Middle frontal gyrus (tissue), 1 donor: ENCODE measurements at regions not wholly inside any gene's neighbourhood (a gene's known extent, or its start where the extent isn't known, plus 50 kb on each side); places are given as distances from the start of the nearest gene placed in this dataset.
A peak's percentile ranks its signal among the peaks of the same experiment; 100 is the strongest.
"Not testable (repeated sequence)": the region's sequence is repeated elsewhere in the genome, so short reads cannot be mapped to it uniquely, and the experiment has no call there.

Experiments
- DNase-seq: peaks from one replicate; pipeline ENCODE4 v3.0.0-alpha.2; 2015; ENCODE audit warnings: low spot score; ENCODE audit errors: extremely low spot score

- DNase-seq: no peak
Measured at GRCh38 chr6:27183060-27183832, 64.3 kb upstream of the PRSS16 start.

GRCh38 chr6:27187231-27188060 is 60.1 kb upstream of the PRSS16 start:
- DNase-seq: no peak

DNA sequence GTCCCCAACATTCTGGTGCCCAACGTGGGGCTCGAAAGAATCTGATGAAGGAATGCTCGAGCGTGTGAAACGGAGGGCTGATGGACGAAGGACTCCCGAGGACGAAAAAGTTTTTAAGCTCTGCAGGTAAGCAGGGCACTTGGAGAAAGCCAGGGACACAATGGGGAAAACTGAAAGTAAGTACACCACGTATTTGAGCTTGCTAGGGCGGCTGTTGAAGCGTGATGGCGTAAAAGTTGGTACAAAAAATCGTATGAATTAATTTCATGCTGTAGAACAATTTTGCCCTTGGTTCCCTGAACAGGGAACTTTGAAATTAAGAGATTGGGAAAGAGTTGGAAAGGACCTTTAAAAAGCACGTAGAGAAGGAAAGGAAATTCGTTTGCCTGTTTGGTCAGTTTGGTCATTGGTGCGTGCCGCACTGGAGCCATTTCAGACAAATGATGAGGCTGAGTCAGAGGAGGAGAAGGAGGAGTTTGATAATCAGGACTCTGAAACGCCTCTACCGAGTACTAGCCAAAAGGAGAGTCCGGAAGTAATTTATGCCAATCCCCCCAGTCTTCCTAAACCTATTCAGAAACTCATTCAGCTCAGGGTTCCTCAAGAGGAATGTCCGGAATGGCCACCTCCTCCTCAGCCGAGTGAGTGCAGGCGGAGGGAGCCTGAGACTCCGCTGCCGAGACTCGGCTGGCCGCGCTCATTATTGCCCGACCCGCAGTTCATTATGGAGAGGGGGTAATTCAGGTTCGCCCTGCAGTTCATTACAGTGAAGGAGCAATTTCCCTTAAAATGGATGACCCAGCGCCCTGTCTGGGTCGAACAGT is 59.2 kb upstream of the PRSS16 start:
- DNase-seq: no peak

DNA sequence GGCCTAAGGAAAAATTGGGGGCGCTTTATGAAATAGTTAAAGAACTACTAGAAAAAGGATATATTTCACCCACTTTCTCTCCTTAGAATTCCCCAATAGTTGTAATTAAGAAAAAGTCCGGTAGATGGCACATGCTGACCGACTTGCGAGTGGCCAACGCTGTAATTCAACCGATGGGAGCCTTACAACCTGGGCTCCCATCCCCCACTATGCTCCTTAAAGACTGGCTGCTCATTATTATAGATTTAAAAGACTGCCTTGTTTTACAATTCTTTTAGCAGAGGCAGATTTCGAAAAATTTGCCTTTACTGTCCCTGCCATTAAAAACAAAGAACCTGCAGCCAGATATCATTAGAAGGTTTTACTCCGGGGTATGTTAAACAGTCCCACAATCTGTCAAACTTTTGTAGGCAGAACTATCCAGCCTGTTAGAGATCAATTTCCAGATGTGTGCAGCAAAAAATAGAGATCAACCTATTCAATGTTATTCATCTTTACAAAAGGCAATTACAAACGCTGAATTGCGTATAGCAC is 58.5 kb upstream of the PRSS16 start:
- DNase-seq: peak; percentile 70

GRCh38 chr6:27190126-27190525 is 57.4 kb upstream of the PRSS16 start:
- DNase-seq: no peak

DNA sequence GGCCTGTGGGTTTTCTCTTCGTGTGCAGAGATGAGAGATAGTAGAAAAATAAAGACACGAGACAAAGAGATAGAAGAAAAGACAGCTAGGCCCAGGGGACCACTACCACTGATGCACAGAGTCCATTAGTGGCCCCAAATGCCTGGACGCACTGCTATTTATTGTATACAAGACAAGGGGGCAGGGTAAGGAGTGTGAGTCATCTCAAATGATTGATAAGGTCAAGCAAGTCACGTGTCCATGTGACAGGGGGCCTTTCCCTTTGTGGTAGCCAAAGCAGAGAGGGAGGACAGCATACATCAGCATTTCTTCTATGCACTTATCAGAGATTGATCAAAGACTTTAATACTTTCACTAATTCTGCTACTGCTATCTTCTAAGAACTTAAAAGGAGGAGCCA is 53.0 kb upstream of the PRSS16 start:
- DNase-seq: not testable (repeated sequence)

DNA sequence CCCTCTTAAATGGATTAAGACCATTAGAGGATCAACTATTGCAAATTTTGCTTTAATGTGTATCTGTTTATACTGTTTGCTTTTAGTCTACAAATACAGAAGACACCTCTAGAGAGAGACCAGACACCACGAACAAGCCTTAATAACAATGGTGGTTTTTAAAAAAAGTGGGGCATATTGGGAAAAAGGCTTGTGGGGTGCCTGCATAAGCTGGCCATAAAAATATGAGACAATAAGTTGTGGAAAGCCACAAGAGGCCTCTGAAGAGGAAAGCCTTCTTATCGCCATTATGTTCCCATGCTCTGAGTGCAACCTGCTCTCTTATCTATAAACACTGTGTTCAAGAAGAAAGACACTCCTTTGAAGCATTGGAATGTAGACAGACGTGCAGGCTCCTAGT is 52.0 kb upstream of the PRSS16 start:
- DNase-seq: not testable (repeated sequence)
